Endothelial cell of umbilical vein (primary cell): ENCODE measurements at regions not wholly inside any gene's neighbourhood (a gene's known extent, or its start where the extent isn't known, plus 50 kb on each side); places are given as distances from the start of the nearest gene placed in this dataset.

Experiments used
- BruUV-seq: library from RNA; stranded (reverse); fragments of 400-500 nt; replicated peaks from 2 replicates; lab custom pipeline; 2021; lab: Mats Ljungman, UMichigan
- CTCF ChIA-PET: fragments of 300-600, 350-600 bp; sonication (Branson Sonifier 250); formaldehyde crosslinking; loops from one replicate; lab custom pipeline; 2021; ENCODE audit warnings: antibody characterized with exemption, inconsistent platforms; lab: Charles Lee
- POLR2A ChIA-PET: fragments of 300-600, 350-600 bp; sonication (Branson Sonifier 250); formaldehyde crosslinking; loops from one replicate; lab custom pipeline; 2021; ENCODE audit warnings: antibody characterized with exemption, inconsistent platforms; lab: Charles Lee
- DNase-seq: peaks from one replicate; pipeline ENCODE4 v3.0.0-alpha.2; 2011; ENCODE audit warnings: low read depth, low spot score
- FAIRE-seq: peaks from 2 replicates; lab custom pipeline; 2011; peaks lifted over from hg19 to GRCh38; lab: Jason Lieb, UNC
- H2AFZ ChIP-seq: 2 replicates; pipeline ENCODE4 v1.6.0; 2012; ENCODE audit warnings: low read depth, low read length, control low read depth, inconsistent platforms
- H3K27ac ChIP-seq: 2 replicates; pipeline ENCODE4 v1.5.1; 2011; ENCODE audit warnings: low read depth, mild to moderate bottlenecking, control low read depth, low read length, moderate library complexity; ENCODE audit not compliant: insufficient read depth
- H3K27me3 ChIP-seq, 2 experiments: 2 replicates each; pipeline versions ENCODE4 v1.6.0 to v1.6.1; 2011; ENCODE audit warnings: low read length in 2 of 2, mixed read lengths in 1 of 2; ENCODE audit not compliant: control insufficient read depth in 2 of 2, insufficient read depth in 2 of 2
- H3K36me3 ChIP-seq, 2 experiments: 2 replicates in 1 of 2; 3 replicates in 1 of 2; pipeline ENCODE4 v1.5.1; 2011; ENCODE audit warnings: low read length in 2 of 2, mild to moderate bottlenecking in 1 of 2, moderate library complexity in 1 of 2; ENCODE audit not compliant: control insufficient read depth in 2 of 2, insufficient read depth in 2 of 2; ENCODE audit errors: extremely low read depth in 1 of 2
- H3K4me1 ChIP-seq: 3 replicates; pipeline ENCODE4 v1.5.1; 2011; ENCODE audit warnings: mild to moderate bottlenecking, low read length; ENCODE audit not compliant: control insufficient read depth, insufficient read depth; ENCODE audit errors: extremely low read depth
- H3K4me2 ChIP-seq: 2 replicates; pipeline ENCODE4 v1.6.1; 2011; ENCODE audit warnings: low read length, control low read depth, mixed read lengths; ENCODE audit not compliant: insufficient read depth
- H3K4me3 ChIP-seq, 3 experiments: fragments of 200-600 bp in 1 of 3; sonication (generic), shearing (Covaris generic) in 1 of 3; replicated peaks in 1 of 3; 2 replicates each; pipeline ENCODE4 v1.5.1; 2011 to 2016; ENCODE audit warnings: control low read depth in 3 of 3, low read length in 3 of 3, mild to moderate bottlenecking in 2 of 3, inconsistent platforms in 1 of 3, low read depth in 1 of 3, moderate library complexity in 1 of 3; ENCODE audit not compliant: insufficient read depth in 1 of 3
- H3K79me2 ChIP-seq: 2 replicates; pipeline ENCODE4 v1.6.0; 2012; ENCODE audit warnings: low read length, inconsistent platforms; ENCODE audit not compliant: control insufficient read depth, insufficient read depth
- H3K9ac ChIP-seq: replicated peaks from 2 replicates; pipeline ENCODE3; 2011; ENCODE audit warnings: low read length, control low read depth; ENCODE audit not compliant: insufficient read depth; ENCODE audit errors: extremely low read depth
- H3K9me1 ChIP-seq: replicated peaks from 3 replicates; pipeline ENCODE4 v1.6.0; 2011; ENCODE audit warnings: mild to moderate bottlenecking, low read length; ENCODE audit not compliant: control insufficient read depth, insufficient read depth; ENCODE audit errors: extremely low read depth
- H3K9me3 ChIP-seq: replicated peaks from 2 replicates; pipeline ENCODE4 v1.5.1; 2012; ENCODE audit warnings: low read length, inconsistent platforms; ENCODE audit not compliant: control insufficient read depth, insufficient read depth
- H4K20me1 ChIP-seq: replicated peaks from 2 replicates; pipeline ENCODE3; 2011; ENCODE audit warnings: mild to moderate bottlenecking, low read length; ENCODE audit not compliant: control insufficient read depth, insufficient read depth; ENCODE audit errors: extremely low read depth
- EZH2 ChIP-seq: IDR thresholded peaks from 2 replicates; pipeline ENCODE4 v1.6.1; 2012; ENCODE audit warnings: borderline replicate concordance, low read depth, mild to moderate bottlenecking, moderate library complexity, low read length, inconsistent platforms; ENCODE audit not compliant: severe bottlenecking
- FOS ChIP-seq: IDR thresholded peaks from 2 replicates; pipeline ENCODE4 v1.6.1; 2011; ENCODE audit warnings: mild to moderate bottlenecking, low read length, moderate library complexity, borderline replicate concordance; ENCODE audit not compliant: insufficient read depth
- GATA2 ChIP-seq: IDR thresholded peaks from 2 replicates; pipeline ENCODE4 v1.7.0; 2011; ENCODE audit warnings: low read depth, mild to moderate bottlenecking, moderate library complexity, mixed read lengths, low read length; ENCODE audit not compliant: insufficient read length, insufficient read depth
- JUN ChIP-seq: IDR thresholded peaks from 2 replicates; pipeline ENCODE4 v1.6.1; 2011; ENCODE audit warnings: borderline replicate concordance, low read depth; ENCODE audit not compliant: insufficient read length, insufficient read depth
- MYC ChIP-seq: IDR thresholded peaks from one replicate; pipeline ENCODE4 v1.6.1; 2011; ENCODE audit warnings: mild to moderate bottlenecking, low read depth, low read length
- POLR2A ChIP-seq: IDR thresholded peaks from 2 replicates; pipeline ENCODE4 v1.6.1; 2012; ENCODE audit warnings: low read depth, mild to moderate bottlenecking, control low read depth, low read length
- POLR2AphosphoS5 ChIP-seq: IDR thresholded peaks from 2 replicates; pipeline ENCODE4 v1.6.1; 2012; ENCODE audit warnings: low read depth, mild to moderate bottlenecking, control low read depth, low read length, moderate library complexity; ENCODE audit not compliant: insufficient read depth
- dilution Hi-C: fragments of 300-500 bp; cut with MboI; formaldehyde crosslinking; loops from one replicate; pipeline ENCODE4 v1.15.0; 2019; ENCODE audit warnings: low sequenced_read_pairs; ENCODE audit not compliant: extremely low pct_ligation_motif_present
- intact Hi-C: fragments of 100-400 bp; cut with micrococcal nuclease; formaldehyde crosslinking; loops from one replicate; pipeline ENCODE4 v1.10.0; 2022
- TF ChIP-seq, protein P1 (sequence below), 2 donors: IDR thresholded peaks; 1 replicate in 1 of 2; 2 replicates in 1 of 2; pipeline ENCODE4 v1.5.1; 2011; ENCODE audit warnings: low read length in 2 of 2, mild to moderate bottlenecking in 2 of 2, moderate library complexity in 2 of 2, control low read depth in 1 of 2, inconsistent platforms in 1 of 2, low read depth in 1 of 2; ENCODE audit not compliant: insufficient read depth in 1 of 2; ENCODE audit errors: extremely low read depth in 1 of 2
- TF ChIP-seq, protein P2 (sequence below): IDR thresholded peaks from 2 replicates; pipeline ENCODE4 v1.6.1; 2011; ENCODE audit not compliant: insufficient read depth, insufficient read length

DNA sequence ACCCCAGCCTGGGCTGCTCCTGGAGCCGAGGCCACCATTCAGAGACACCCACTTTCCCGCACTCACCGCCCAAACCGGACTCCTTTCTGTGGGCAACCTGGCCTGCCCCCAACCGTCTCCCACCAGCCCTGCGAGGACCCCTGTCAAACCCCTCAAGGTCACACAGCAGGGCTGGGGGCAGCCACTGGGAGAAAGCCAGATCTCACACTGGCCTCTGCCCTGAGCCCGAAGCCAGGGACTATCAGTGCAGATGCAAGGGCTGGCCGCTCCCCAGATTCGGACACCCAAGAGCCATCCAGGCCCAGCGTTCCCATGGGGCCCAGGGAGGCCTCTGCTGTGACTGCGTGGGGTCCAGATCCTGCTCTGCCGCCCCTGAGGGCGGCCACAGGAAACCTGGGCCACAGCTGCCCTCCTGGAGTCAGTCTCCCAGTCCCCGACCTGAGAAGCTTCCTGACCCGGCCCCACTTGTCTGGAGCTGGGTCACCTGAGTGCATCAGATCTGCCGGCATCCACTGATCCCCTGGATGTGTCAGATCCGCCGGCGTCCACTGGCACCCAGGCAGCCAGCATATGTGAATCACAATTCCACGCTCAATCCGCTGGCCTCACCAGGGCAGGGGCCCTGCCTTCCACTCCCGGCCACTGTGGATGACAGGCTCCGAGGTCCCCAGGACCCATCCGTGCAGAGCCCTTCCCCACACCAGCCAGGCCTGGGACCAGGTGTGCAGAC is 139.7 kb downstream of the BRD1 start:
- Histone ChIP-seq H3K4me2 (no peak overlapping the region), H2AFZ (no peak overlapping the region), H3K9ac (no peak overlapping the region), H3K9me1 (no peaks in the 10 kb centered on the region), H3K9me3 (no peaks in the 10 kb centered on the region), H3K27ac (no peak overlapping the region), H3K36me3 (no peaks in the 10 kb centered on the region), H3K4me1 (no peaks in the 10 kb centered on the region), H4K20me1 (no peaks in the 10 kb centered on the region), H3K4me3 (no peak overlapping the region), H3K79me2 (no peaks in the 10 kb centered on the region), H3K27me3 (peaks cover 0 to 2% of the 10 kb centered on the region in 2 experiments)
- no peak for FAIRE-seq
- BruUV-seq, result no TSS peak
- no peak for TF ChIP-seq JUN
- no peak for TF ChIP-seq POLR2AphosphoS5
- TF ChIP-seq FOS, result no peak
- TF ChIP-seq GATA2, result no peak
- TF ChIP-seq EZH2, result no peak
- TF ChIP-seq MYC, result no peak
- TF ChIP-seq, protein P1, sequence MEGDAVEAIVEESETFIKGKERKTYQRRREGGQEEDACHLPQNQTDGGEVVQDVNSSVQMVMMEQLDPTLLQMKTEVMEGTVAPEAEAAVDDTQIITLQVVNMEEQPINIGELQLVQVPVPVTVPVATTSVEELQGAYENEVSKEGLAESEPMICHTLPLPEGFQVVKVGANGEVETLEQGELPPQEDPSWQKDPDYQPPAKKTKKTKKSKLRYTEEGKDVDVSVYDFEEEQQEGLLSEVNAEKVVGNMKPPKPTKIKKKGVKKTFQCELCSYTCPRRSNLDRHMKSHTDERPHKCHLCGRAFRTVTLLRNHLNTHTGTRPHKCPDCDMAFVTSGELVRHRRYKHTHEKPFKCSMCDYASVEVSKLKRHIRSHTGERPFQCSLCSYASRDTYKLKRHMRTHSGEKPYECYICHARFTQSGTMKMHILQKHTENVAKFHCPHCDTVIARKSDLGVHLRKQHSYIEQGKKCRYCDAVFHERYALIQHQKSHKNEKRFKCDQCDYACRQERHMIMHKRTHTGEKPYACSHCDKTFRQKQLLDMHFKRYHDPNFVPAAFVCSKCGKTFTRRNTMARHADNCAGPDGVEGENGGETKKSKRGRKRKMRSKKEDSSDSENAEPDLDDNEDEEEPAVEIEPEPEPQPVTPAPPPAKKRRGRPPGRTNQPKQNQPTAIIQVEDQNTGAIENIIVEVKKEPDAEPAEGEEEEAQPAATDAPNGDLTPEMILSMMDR (IDR thresholded peaks at IDR 0.05; ENCODE audit: extremely low read depth in 1 of 2, insufficient read depth in 1 of 2, low read depth in 1 of 2, low read length in 2 of 2), result no peak
- TF ChIP-seq, protein P2, sequence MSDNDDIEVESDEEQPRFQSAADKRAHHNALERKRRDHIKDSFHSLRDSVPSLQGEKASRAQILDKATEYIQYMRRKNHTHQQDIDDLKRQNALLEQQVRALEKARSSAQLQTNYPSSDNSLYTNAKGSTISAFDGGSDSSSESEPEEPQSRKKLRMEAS, result no peak
- no peak for TF ChIP-seq POLR2A
- POLR2A ChIA-PET, result no interaction called here
- CTCF ChIA-PET, result no interaction called here
- DNase-seq, result no peak
- intact Hi-C loops, result no loop called here
- dilution Hi-C loops, result no loop called here
